CD4-positive, alpha-beta T cell (primary cell): ENCODE measurements at regions not wholly inside any gene's neighbourhood (a gene's known extent, or its start where the extent isn't known, plus 50 kb on each side); places are given as distances from the start of the nearest gene placed in this dataset.

Experiments used
- ATAC-seq: fragments of 200-7000 bp; cut with Tn5 transposase; one replicate; pipeline ENCODE4 v1.10.0; 2022; ENCODE audit warnings: mild to moderate bottlenecking; ENCODE audit not compliant: poor library complexity
- CTCF ChIA-PET: fragments of 350-600 bp; sonication (Branson Sonifier 250); formaldehyde crosslinking; loops from one replicate; lab custom pipeline; 2021; ENCODE audit warnings: antibody characterized with exemption, inconsistent platforms; lab: Charles Lee
- POLR2A ChIA-PET: fragments of 350-600 bp; sonication (Branson Sonifier 250); formaldehyde crosslinking; loops from one replicate; lab custom pipeline; 2021; ENCODE audit warnings: antibody characterized with exemption, inconsistent platforms; lab: Charles Lee
- DNase-seq, 14 experiments: peaks; one replicate each; pipeline ENCODE4 v3.0.0-alpha.2; 2013 to 2020; ENCODE audit warnings: mixed read lengths in 2 of 14
- H3K27ac ChIP-seq, 2 donors: one replicate each; pipeline versions ENCODE4 v1.5.1 to v1.7.0; 2013; ENCODE audit warnings: low read length in 2 of 2, low read depth in 1 of 2, mild to moderate bottlenecking in 1 of 2
- H3K27me3 ChIP-seq, 2 experiments: 1 replicate in 1 of 2; 2 replicates in 1 of 2; pipeline versions ENCODE4 v1.6.1 to v1.7.0; 2013; ENCODE audit warnings: low read length in 2 of 2, control low read depth in 1 of 2, mild to moderate bottlenecking in 1 of 2, moderate library complexity in 1 of 2; ENCODE audit not compliant: insufficient read depth in 2 of 2, control insufficient read depth in 1 of 2
- H3K36me3 ChIP-seq: one replicate; pipeline ENCODE4 v1.6.1; 2013; ENCODE audit warnings: low read length, control low read depth; ENCODE audit not compliant: insufficient read depth
- H3K4me1 ChIP-seq: one replicate; pipeline ENCODE4 v1.6.1; 2013; ENCODE audit warnings: low read length, control low read depth; ENCODE audit not compliant: insufficient read depth
- H3K4me3 ChIP-seq: one replicate; pipeline ENCODE4 v1.5.1; 2013; ENCODE audit warnings: mild to moderate bottlenecking, low read length, moderate library complexity
- H3K9me3 ChIP-seq, 2 experiments: 1 replicate in 1 of 2; 2 replicates in 1 of 2; pipeline versions ENCODE4 v1.6.1 to v1.7.0; 2013; ENCODE audit warnings: low read length in 2 of 2, mild to moderate bottlenecking in 2 of 2, control low read depth in 1 of 2, moderate library complexity in 1 of 2; ENCODE audit not compliant: control insufficient read depth in 1 of 2, insufficient read depth in 1 of 2
- H3K27ac Mint-ChIP-seq: one replicate; pipeline ENCODE4 v1.8.0; 2020; ENCODE audit warnings: mixed read lengths
- H3K27me3 Mint-ChIP-seq: one replicate; pipeline ENCODE4 v1.8.0; 2021; ENCODE audit warnings: mixed read lengths
- H3K36me3 Mint-ChIP-seq: one replicate; pipeline ENCODE4 v1.8.0; 2021; ENCODE audit warnings: low read depth, mixed read lengths
- H3K4me1 Mint-ChIP-seq: one replicate; pipeline ENCODE4 v1.8.0; 2021; ENCODE audit warnings: low read depth, mixed read lengths
- H3K4me3 Mint-ChIP-seq: one replicate; pipeline ENCODE4 v1.8.0; 2020; ENCODE audit warnings: mild to moderate bottlenecking, mixed read lengths
- H3K9me3 Mint-ChIP-seq: one replicate; pipeline ENCODE4 v1.8.0; 2020; ENCODE audit warnings: mixed read lengths
- CTCF ChIP-seq: fragments of 200-600 bp; IDR thresholded peaks from one replicate; pipeline ENCODE4 v1.8.0; 2022; ENCODE audit warnings: antibody characterized with exemption, mild to moderate bottlenecking
- intact Hi-C, 2 experiments: fragments of 100-400 bp; cut with DNase I in 1 of 2; cut with micrococcal nuclease in 1 of 2; formaldehyde crosslinking; loops; one replicate each; pipeline versions ENCODE4 v1.15.1 to v1.9.0; 2023 to 2025; cut with DNase I, micrococcal nuclease

GRCh38 chr13:33550885-33551284 lies 265.3 kb upstream of the STARD13 start:
- no peak overlapping the region for H3K27ac Mint-ChIP-seq
- no peaks in the 10 kb centered on the region for H3K36me3 Mint-ChIP-seq
- no peaks in the 10 kb centered on the region for H3K4me1 Mint-ChIP-seq
- H3K9me3 Mint-ChIP-seq, result no peaks in the 10 kb centered on the region
- ATAC-seq, result no peak
- no peaks in the 10 kb centered on the region for H3K27me3 Mint-ChIP-seq
- H3K27ac ChIP-seq, result no peak overlapping the region
- no peaks in the 10 kb centered on the region for H3K27me3 ChIP-seq
- intact Hi-C loops, result no loop called here
- H3K36me3 ChIP-seq, result no peaks in the 10 kb centered on the region
- TF ChIP-seq CTCF, result no peak
- ChIA-PET POLR2A (no interaction called here), CTCF (no interaction called here)
- no peak overlapping the region for H3K4me3 ChIP-seq
- no peak for DNase-seq
- H3K4me3 Mint-ChIP-seq, result no peak overlapping the region
- no peaks in the 10 kb centered on the region for H3K9me3 ChIP-seq
- H3K4me1 ChIP-seq, result no peaks in the 10 kb centered on the region

GRCh38 chr13:33554919-33555791 lies 262.8 kb upstream of the RFC3 start:
- peaks cover 0 to 3% of the 10 kb centered on the region in 2 experiments for H3K27me3 ChIP-seq
- H3K36me3 Mint-ChIP-seq, result no peaks in the 10 kb centered on the region
- CTCF ChIA-PET, result no interaction called here
- no peak overlapping the region for H3K4me3 Mint-ChIP-seq
- H3K4me1 Mint-ChIP-seq, result no peaks in the 10 kb centered on the region
- POLR2A ChIA-PET, result interaction anchor here (0.8 kb wide), 1 partner anchor 12 kb away, joined by 3 read pairs; no protein-coding TSS in a partner anchor
- H3K27me3 Mint-ChIP-seq, result peaks cover 6% of the 10 kb centered on the region
- DNase-seq (no peak), ATAC-seq (no peak)
- no peak overlapping the region for H3K27ac ChIP-seq
- no peaks in the 10 kb centered on the region for H3K9me3 ChIP-seq
- intact Hi-C loops, result no loop called here
- no peak overlapping the region for H3K27ac Mint-ChIP-seq
- TF ChIP-seq CTCF, result no peak
- no peaks in the 10 kb centered on the region for H3K4me1 ChIP-seq
- H3K36me3 ChIP-seq, result no peaks in the 10 kb centered on the region
- H3K4me3 ChIP-seq, result no peak overlapping the region
- H3K9me3 Mint-ChIP-seq, result no peaks in the 10 kb centered on the region

- Mint-ChIP-seq H3K4me3 (no peak overlapping the region), H3K27me3 (peaks cover 6% of the 10 kb centered on the region), H3K27ac (no peak overlapping the region), H3K4me1 (no peaks in the 10 kb centered on the region), H3K9me3 (no peaks in the 10 kb centered on the region), H3K36me3 (no peaks in the 10 kb centered on the region)
- no peak for ATAC-seq
- intact Hi-C loops, result no loop called here
- POLR2A ChIA-PET, result no interaction called here
- H3K27ac ChIP-seq, result no peak overlapping the region
- DNase-seq, result no peak
- H3K27me3 ChIP-seq, result peaks cover 0 to 3% of the 10 kb centered on the region in 2 experiments
- TF ChIP-seq CTCF, result no peak
- H3K9me3 ChIP-seq, result no peaks in the 10 kb centered on the region
- CTCF ChIA-PET, result no interaction called here
- no peaks in the 10 kb centered on the region for H3K36me3 ChIP-seq
- H3K4me1 ChIP-seq, result no peaks in the 10 kb centered on the region
- H3K4me3 ChIP-seq, result no peak overlapping the region
Measured at GRCh38 chr13:33556828-33557227, 261.1 kb upstream of the RFC3 start.
